Ovary (tissue), 3 donors: ENCODE measurements at regions not wholly inside any gene's neighbourhood (a gene's known extent, or its start where the extent isn't known, plus 50 kb on each side); places are given as distances from the start of the nearest gene placed in this dataset.

ENCODE experiments used
- EP300 ChIP-seq: sonication (generic); formaldehyde crosslinking; IDR thresholded peaks from one replicate; pipeline ENCODE4 v1.6.1; 2017; ENCODE audit warnings: antibody characterized with exemption
- POLR2A ChIP-seq: fragments of 450-650 bp; IDR thresholded peaks from one replicate; pipeline ENCODE4 v1.6.1; 2017; ENCODE audit warnings: antibody characterized with exemption, mild to moderate bottlenecking, moderate library complexity
- TF ChIP-seq, protein P1 (sequence below), 3 donors: fragments of 450-650 bp in 2 of 3; fragments of 200-600 bp in 1 of 3; IDR thresholded peaks; one replicate each; pipeline versions ENCODE4 v1.5.1 to v1.8.0; 2016 to 2022; ENCODE audit warnings: antibody characterized with exemption in 3 of 3, mild to moderate bottlenecking in 1 of 3
- donor health status: DM: no; HTN: no; CAD: no.

DNA sequence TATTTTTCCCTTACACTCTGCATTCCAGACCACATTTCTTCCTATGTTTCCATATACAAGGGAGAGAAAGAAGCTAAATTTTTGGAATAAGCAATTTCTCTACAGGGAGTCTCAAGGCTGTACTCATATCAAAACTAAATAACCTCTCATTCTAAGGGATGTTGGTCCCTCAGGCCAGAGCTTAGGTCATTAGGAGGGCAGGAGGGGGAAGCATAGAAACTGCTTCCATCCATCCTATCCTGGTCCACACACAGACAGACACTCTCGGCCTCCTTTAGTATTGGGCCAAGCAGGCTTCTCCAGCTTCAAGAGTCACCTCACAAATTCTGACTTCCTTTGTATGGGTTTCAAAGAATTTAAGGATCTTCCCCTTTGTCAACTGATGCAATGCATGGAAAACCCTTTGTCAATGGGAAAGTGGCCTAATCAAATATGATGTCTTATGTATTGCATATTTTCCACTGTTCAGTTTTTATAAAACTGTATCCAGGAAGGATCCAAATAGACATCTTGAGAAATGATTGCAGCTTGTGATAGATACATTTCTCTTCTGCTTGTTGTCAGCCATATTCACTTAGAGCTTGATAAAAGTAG is 140.7 kb upstream of the RARB start:
- TF ChIP-seq, protein P1, sequence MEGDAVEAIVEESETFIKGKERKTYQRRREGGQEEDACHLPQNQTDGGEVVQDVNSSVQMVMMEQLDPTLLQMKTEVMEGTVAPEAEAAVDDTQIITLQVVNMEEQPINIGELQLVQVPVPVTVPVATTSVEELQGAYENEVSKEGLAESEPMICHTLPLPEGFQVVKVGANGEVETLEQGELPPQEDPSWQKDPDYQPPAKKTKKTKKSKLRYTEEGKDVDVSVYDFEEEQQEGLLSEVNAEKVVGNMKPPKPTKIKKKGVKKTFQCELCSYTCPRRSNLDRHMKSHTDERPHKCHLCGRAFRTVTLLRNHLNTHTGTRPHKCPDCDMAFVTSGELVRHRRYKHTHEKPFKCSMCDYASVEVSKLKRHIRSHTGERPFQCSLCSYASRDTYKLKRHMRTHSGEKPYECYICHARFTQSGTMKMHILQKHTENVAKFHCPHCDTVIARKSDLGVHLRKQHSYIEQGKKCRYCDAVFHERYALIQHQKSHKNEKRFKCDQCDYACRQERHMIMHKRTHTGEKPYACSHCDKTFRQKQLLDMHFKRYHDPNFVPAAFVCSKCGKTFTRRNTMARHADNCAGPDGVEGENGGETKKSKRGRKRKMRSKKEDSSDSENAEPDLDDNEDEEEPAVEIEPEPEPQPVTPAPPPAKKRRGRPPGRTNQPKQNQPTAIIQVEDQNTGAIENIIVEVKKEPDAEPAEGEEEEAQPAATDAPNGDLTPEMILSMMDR (IDR thresholded peaks at IDR 0.05): no peak
- TF ChIP-seq EP300: no peak
- no peak for TF ChIP-seq POLR2A
